GM18858 (cell line): ENCODE measurements at regions not wholly inside any gene's neighbourhood (a gene's known extent, or its start where the extent isn't known, plus 50 kb on each side); places are given as distances from the start of the nearest gene placed in this dataset.
"Not testable (repeated sequence)": the region's sequence is repeated elsewhere in the genome, so short reads cannot be mapped to it uniquely, and the experiment has no call there.

ENCODE experiments used
- ATAC-seq: cut with Tn5 transposase; IDR thresholded peaks from one replicate; pipeline ENCODE4 v1.9.1; 2021; ENCODE audit not compliant: unreplicated experiment

GRCh38 chr6:67175101-67175500 lies 1460.0 kb upstream of the ADGRB3 start:
- ATAC-seq, result no peak

- no peak for ATAC-seq
Measured at GRCh38 chr6:67165606-67166005, 1458.6 kb upstream of the EYS start.

- no peak for ATAC-seq
Measured at GRCh38 chr6:67160820-67161219, 1453.8 kb upstream of the EYS start.

- no peak for ATAC-seq
Measured at GRCh38 chr6:67141005-67141404, 1434.0 kb upstream of the EYS start.

GRCh38 chr6:67133973-67134372 lies 1426.9 kb upstream of the EYS start:
- ATAC-seq, result no peak

- ATAC-seq, result no peak
Measured at GRCh38 chr6:67131827-67132226, 1424.8 kb upstream of the EYS start.

GRCh38 chr6:67129780-67130179 lies 1422.8 kb upstream of the EYS start:
- no peak for ATAC-seq

GRCh38 chr6:67127041-67127440 lies 1420.0 kb upstream of the EYS start:
- no peak for ATAC-seq

- ATAC-seq, result no peak
Measured at GRCh38 chr6:67121115-67121514, 1414.1 kb upstream of the EYS start.

- ATAC-seq, result no peak
Measured at GRCh38 chr6:67112120-67112519, 1405.1 kb upstream of the EYS start.

GRCh38 chr6:67102743-67103142 lies 1395.7 kb upstream of the EYS start:
- ATAC-seq, result no peak

GRCh38 chr6:67095618-67096226 lies 1388.7 kb upstream of the EYS start:
- not testable (repeated sequence) for ATAC-seq

- no peak for ATAC-seq
Measured at GRCh38 chr6:67094431-67094946, 1387.5 kb upstream of the EYS start.

GRCh38 chr6:67073938-67074337 lies 1366.9 kb upstream of the EYS start:
- ATAC-seq, result no peak

GRCh38 chr6:67068781-67069180 lies 1361.8 kb upstream of the EYS start:
- ATAC-seq, result no peak

- ATAC-seq, result no peak
Measured at GRCh38 chr6:67064323-67064722, 1357.3 kb upstream of the EYS start.

- ATAC-seq, result no peak
Measured at GRCh38 chr6:67047996-67048395, 1341.0 kb upstream of the EYS start.

- no peak for ATAC-seq
Measured at GRCh38 chr6:67045076-67045475, 1338.0 kb upstream of the EYS start.

- no peak for ATAC-seq
Measured at GRCh38 chr6:67031451-67031850, 1324.4 kb upstream of the EYS start.

- ATAC-seq, result no peak
Measured at GRCh38 chr6:67030861-67031260, 1323.8 kb upstream of the EYS start.

- ATAC-seq, result no peak
Measured at GRCh38 chr6:67016921-67017460, 1310.0 kb upstream of the EYS start.

- no peak for ATAC-seq
Measured at GRCh38 chr6:67011441-67011840, 1304.4 kb upstream of the EYS start.

GRCh38 chr6:67009818-67010217 lies 1302.8 kb upstream of the EYS start:
- ATAC-seq, result no peak
